NT2/D1 (cell line): ENCODE measurements at regions not wholly inside any gene's neighbourhood (a gene's known extent, or its start where the extent isn't known, plus 50 kb on each side); places are given as distances from the start of the nearest gene placed in this dataset.

Experiments used
- DNase-seq: peaks from one replicate; pipeline ENCODE4 v3.0.0-alpha.2; 2011; ENCODE audit warnings: low read depth, low spot score
- H3K27me3 ChIP-seq: 2 replicates; pipeline ENCODE4 v1.6.0; 2011; ENCODE audit warnings: mild to moderate bottlenecking; ENCODE audit not compliant: insufficient read length, insufficient read depth
- H3K36me3 ChIP-seq: 2 replicates; pipeline ENCODE4 v1.6.1; 2011; ENCODE audit warnings: mild to moderate bottlenecking, low read length, mixed read lengths; ENCODE audit not compliant: insufficient read depth, insufficient read length
- H3K4me1 ChIP-seq: 2 replicates; pipeline ENCODE4 v1.5.1; 2011; ENCODE audit not compliant: insufficient read depth, insufficient read length
- H3K4me3 ChIP-seq: 2 replicates; pipeline ENCODE4 v1.5.1; 2011; ENCODE audit warnings: low read depth; ENCODE audit not compliant: insufficient read length
- H3K9ac ChIP-seq: 2 replicates; pipeline ENCODE4 v1.6.0; 2011; ENCODE audit warnings: low read depth; ENCODE audit not compliant: insufficient read length
- H3K9me3 ChIP-seq: 2 replicates; pipeline ENCODE4 v1.5.1; 2011; ENCODE audit warnings: mild to moderate bottlenecking, low read length; ENCODE audit not compliant: insufficient read depth
- SUZ12 ChIP-seq: IDR thresholded peaks from 2 replicates; pipeline ENCODE4 v1.6.1; 2011; ENCODE audit not compliant: insufficient read length, insufficient read depth; ENCODE audit errors: extremely low read depth
- YY1 ChIP-seq: IDR thresholded peaks from 2 replicates; pipeline ENCODE4 v1.6.1; 2011; ENCODE audit not compliant: insufficient read length, insufficient read depth
- ZNF274 ChIP-seq: IDR thresholded peaks from 2 replicates; pipeline ENCODE4 v1.6.1; 2011; ENCODE audit warnings: mild to moderate bottlenecking, low read depth, low read length

GRCh38 chr2:60603533-60604190, 50.2 kb upstream of the BCL11A start:
- no peaks in the 10 kb centered on the region for H3K27me3 ChIP-seq

GRCh38 chr2:60604486-60605064, 51.1 kb upstream of the BCL11A start:
- Histone ChIP-seq H3K36me3 (no peaks in the 10 kb centered on the region), H3K4me1 (no peaks in the 10 kb centered on the region), H3K4me3 (no peak overlapping the region), H3K9me3 (no peaks in the 10 kb centered on the region), H3K27me3 (no peaks in the 10 kb centered on the region), H3K9ac (no peak overlapping the region)
- no peak for TF ChIP-seq SUZ12
- no peak for TF ChIP-seq ZNF274
- no peak for TF ChIP-seq YY1
- no peak for DNase-seq

More at GRCh38 chr2:60603533-60604190, 50.2 kb upstream of the BCL11A start:
- no peak for TF ChIP-seq YY1
- H3K9me3 ChIP-seq: no peaks in the 10 kb centered on the region
- no peak overlapping the region for H3K9ac ChIP-seq
- DNase-seq: no peak
- no peaks in the 10 kb centered on the region for H3K36me3 ChIP-seq
- H3K4me3 ChIP-seq: no peak overlapping the region
- no peaks in the 10 kb centered on the region for H3K4me1 ChIP-seq

- TF ChIP-seq ZNF274 (no peak), YY1 (no peak), SUZ12 (no peak)
- Histone ChIP-seq H3K9ac (no peak overlapping the region), H3K36me3 (no peaks in the 10 kb centered on the region), H3K9me3 (no peaks in the 10 kb centered on the region), H3K4me3 (no peak overlapping the region), H3K27me3 (no peaks in the 10 kb centered on the region), H3K4me1 (no peaks in the 10 kb centered on the region)
- DNase-seq: no peak
These were observed 52.4 kb upstream of the BCL11A start for GRCh38 chr2:60605866-60606265.

- H3K4me3 ChIP-seq: no peak overlapping the region
- H3K9ac ChIP-seq: no peak overlapping the region
- no peaks in the 10 kb centered on the region for H3K36me3 ChIP-seq
- no peaks in the 10 kb centered on the region for H3K4me1 ChIP-seq
- no peaks in the 10 kb centered on the region for H3K27me3 ChIP-seq
- no peak for TF ChIP-seq SUZ12
- no peak for TF ChIP-seq ZNF274
- TF ChIP-seq YY1: no peak
- no peak for DNase-seq
- H3K9me3 ChIP-seq: no peaks in the 10 kb centered on the region
These were observed 55.2 kb upstream of the BCL11A start for GRCh38 chr2:60608679-60609078.

GRCh38 chr2:60612033-60612432, 58.6 kb upstream of the BCL11A start:
- Histone ChIP-seq H3K27me3 (no peaks in the 10 kb centered on the region), H3K4me3 (no peak overlapping the region), H3K9me3 (no peaks in the 10 kb centered on the region), H3K36me3 (no peaks in the 10 kb centered on the region), H3K9ac (no peak overlapping the region), H3K4me1 (no peaks in the 10 kb centered on the region)
- DNase-seq: no peak
- no peak for TF ChIP-seq ZNF274
- no peak for TF ChIP-seq SUZ12
- TF ChIP-seq YY1: no peak

- no peaks in the 10 kb centered on the region for H3K27me3 ChIP-seq
- H3K9me3 ChIP-seq: no peaks in the 10 kb centered on the region
- no peak overlapping the region for H3K9ac ChIP-seq
- H3K4me3 ChIP-seq: no peak overlapping the region
- no peak for TF ChIP-seq SUZ12
- TF ChIP-seq ZNF274: no peak
- TF ChIP-seq YY1: no peak
- DNase-seq: no peak
- no peaks in the 10 kb centered on the region for H3K4me1 ChIP-seq
- H3K36me3 ChIP-seq: no peaks in the 10 kb centered on the region
These were observed 60.9 kb upstream of the BCL11A start for GRCh38 chr2:60614319-60614718.

GRCh38 chr2:60621688-60622429, 68.4 kb upstream of the BCL11A start:
- H3K9me3 ChIP-seq: no peaks in the 10 kb centered on the region
- no peak overlapping the region for H3K9ac ChIP-seq

More at GRCh38 chr2:60621688-60622429, 68.4 kb upstream of the BCL11A start:
- Histone ChIP-seq H3K4me1 (no peaks in the 10 kb centered on the region), H3K4me3 (no peak overlapping the region), H3K36me3 (no peaks in the 10 kb centered on the region), H3K27me3 (no peaks in the 10 kb centered on the region)
- DNase-seq: no peak
- no peak for TF ChIP-seq YY1
- TF ChIP-seq ZNF274: no peak
- TF ChIP-seq SUZ12: no peak
